SK-N-MC (cell line): ENCODE measurements at regions not wholly inside any gene's neighbourhood (a gene's known extent, or its start where the extent isn't known, plus 50 kb on each side); places are given as distances from the start of the nearest gene placed in this dataset.

Experiments
- DNase-seq: peaks from one replicate; pipeline ENCODE4 v3.0.0-alpha.2; 2011; ENCODE audit warnings: low read depth, low spot score
- H3K27ac ChIP-seq: fragments of 200-600 bp; sonication (generic); 2 replicates; pipeline ENCODE4 v1.5.1; 2016; ENCODE audit warnings: mixed run types
- H3K36me3 ChIP-seq: fragments of 200-600 bp; sonication (generic); 2 replicates; pipeline ENCODE4 v1.6.1; 2017; ENCODE audit warnings: antibody characterized with exemption, low read length, mixed read lengths; ENCODE audit not compliant: insufficient read depth
- H3K4me3 ChIP-seq: fragments of 200-600 bp; sonication (generic); 2 replicates; pipeline ENCODE4 v1.5.1; 2016
- H3K9ac ChIP-seq: fragments of 200-600 bp; sonication (generic); 2 replicates; pipeline ENCODE4 v1.8.0; 2017; ENCODE audit warnings: mixed run types, mixed read lengths; ENCODE audit not compliant: insufficient read length
- H3K9me3 ChIP-seq: fragments of 200-600 bp; sonication (generic); 2 replicates; pipeline ENCODE4 v1.6.1; 2017; ENCODE audit warnings: low read depth, mild to moderate bottlenecking, antibody characterized with exemption, low read length, moderate library complexity, mixed read lengths
- EZH2 ChIP-seq: fragments of 200-600 bp; sonication (generic); IDR thresholded peaks from one replicate; pipeline ENCODE4 v1.6.1; 2017; ENCODE audit warnings: antibody characterized with exemption
- FOXP2 ChIP-seq: optimal IDR thresholded peaks from 2 replicates; pipeline ENCODE3; 2011; ENCODE audit warnings: mild to moderate bottlenecking, moderate library complexity; ENCODE audit not compliant: insufficient read depth; ENCODE audit errors: extremely low read length, control extremely low read depth
- POLR2AphosphoS5 ChIP-seq: IDR thresholded peaks from 2 replicates; pipeline ENCODE4 v1.6.1; 2012; ENCODE audit warnings: mild to moderate bottlenecking, low read depth, low read length, borderline replicate concordance

DNA sequence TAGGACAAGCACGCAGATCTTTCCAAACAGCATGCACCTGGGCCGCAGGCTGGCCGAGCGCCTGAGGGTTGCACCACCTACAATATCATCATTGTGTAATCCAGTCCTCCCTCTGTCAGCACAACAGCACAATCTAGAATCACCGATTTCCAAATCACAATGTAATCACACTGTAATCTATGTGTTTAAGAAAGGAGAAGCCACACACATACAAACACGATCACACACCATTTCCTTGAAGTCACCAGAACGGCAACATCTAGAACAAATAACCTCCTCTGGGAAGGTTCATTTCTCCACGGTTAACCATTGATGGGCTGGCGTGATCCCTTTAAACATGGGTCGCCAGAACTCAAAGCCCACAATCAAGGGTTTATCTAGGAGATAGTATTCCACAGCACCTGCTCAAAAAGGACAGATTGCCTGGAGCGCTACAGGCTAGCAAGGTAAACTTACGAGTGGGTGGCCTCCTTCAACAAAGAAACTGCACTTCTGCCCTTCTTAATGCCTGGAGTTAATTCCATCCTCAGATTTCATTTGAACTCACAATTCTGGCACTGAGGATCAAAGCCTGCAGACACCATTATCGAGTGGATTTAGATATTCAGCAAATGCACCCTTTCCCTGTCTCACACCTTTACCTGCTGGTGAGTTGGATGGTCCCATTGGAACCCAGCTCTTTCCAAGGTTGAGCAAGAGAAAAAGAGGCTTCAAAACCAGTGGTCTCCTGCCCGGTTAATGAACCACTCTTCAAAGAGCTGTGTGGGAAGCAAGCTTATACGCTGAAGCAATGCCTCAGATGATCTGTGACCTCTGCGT, 83.8 kb upstream of the FOXQ1 start:
- TF ChIP-seq POLR2AphosphoS5 (no peak), FOXP2 (no peak), EZH2 (no peak)
- Histone ChIP-seq H3K9ac (no peak overlapping the region), H3K27ac (no peak overlapping the region), H3K9me3 (no peaks in the 10 kb centered on the region), H3K4me3 (no peak overlapping the region), H3K36me3 (no peaks in the 10 kb centered on the region)
- DNase-seq: no peak

DNA sequence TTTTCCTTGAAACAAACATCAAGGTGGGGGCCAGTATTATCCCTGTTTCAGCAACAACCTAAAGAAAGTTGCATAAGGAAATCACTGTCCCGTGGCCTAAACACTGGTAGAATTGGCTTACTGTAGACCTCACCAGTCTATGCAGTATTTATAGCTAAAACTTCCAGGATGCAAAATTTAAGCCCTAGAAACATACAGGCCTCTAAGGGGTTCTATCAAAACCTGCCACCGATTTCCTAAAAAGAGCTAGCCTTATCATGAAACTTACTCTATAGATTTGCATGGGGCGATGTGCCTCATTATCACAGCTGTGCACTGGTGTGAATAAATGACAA, 84.3 kb upstream of the FOXQ1 start:
- no peak for DNase-seq
- Histone ChIP-seq H3K36me3 (no peaks in the 10 kb centered on the region), H3K9ac (no peak overlapping the region), H3K9me3 (no peaks in the 10 kb centered on the region), H3K4me3 (no peak overlapping the region), H3K27ac (no peak overlapping the region)
- TF ChIP-seq POLR2AphosphoS5 (no peak), FOXP2 (no peak), EZH2 (no peak)

DNA sequence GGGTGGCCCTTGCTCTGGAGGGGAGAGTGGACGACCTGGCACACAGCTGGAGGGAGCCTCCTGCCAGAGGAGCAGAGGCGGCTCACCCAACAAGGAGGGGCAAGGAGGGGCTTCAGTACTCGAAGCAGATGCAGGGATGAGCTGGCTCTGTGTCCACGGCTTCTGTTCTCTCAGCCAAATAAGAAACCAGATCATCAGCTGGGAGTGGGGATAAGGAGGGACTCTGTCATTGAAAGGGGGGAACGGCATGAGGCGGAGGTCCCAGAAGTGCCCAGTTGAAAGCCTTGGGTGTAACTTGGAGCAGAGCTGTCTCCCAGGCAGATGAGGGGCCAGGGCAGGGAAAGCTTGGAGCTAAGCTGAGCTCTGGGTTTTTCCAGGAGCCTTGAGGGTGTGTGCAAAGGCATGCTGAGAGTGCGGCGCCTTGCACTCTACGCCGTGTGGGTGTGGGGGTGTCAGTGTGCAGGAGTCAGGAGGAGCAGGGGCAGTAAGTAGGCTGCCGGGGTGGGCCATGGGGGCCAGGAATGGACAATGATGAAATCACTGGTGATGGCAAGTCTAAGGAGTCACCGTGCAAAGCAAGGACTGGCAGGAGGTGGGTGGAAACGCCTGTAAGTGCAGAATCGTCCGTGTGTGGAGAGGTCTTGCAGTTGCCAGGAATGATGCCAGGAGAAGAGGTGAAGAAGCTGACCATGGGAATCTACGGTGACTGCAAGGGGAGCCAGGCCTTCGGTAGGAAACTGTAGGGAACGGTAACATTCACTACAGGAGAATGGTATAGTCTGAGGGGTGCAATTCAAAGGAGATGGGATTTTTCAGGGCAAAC, 85.4 kb upstream of the FOXQ1 start:
- no peak for DNase-seq
- TF ChIP-seq FOXP2 (no peak), EZH2 (no peak), POLR2AphosphoS5 (no peak)
- H3K4me3 ChIP-seq: no peak overlapping the region
- H3K9me3 ChIP-seq: no peaks in the 10 kb centered on the region
- H3K27ac ChIP-seq: no peak overlapping the region
- H3K36me3 ChIP-seq: no peaks in the 10 kb centered on the region
- no peak overlapping the region for H3K9ac ChIP-seq

DNA sequence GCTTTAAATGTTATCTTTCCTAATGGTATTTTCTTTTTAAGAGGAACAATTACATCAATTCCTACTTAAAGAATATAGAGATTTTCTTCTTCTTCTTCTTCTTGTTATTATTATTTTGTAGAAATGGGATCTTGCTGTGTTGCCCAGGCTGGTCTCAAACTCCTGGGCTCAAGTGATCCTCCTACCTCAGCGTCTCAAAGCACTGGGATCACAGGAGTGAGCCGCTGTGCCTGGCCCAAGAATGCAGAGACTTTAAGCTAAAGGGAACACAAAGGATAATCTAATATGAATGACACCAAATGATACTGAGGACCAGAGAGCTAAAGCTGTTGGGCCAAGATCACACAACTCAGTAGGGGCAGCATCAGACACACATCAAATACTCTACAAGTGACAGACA, 87.4 kb upstream of the FOXQ1 start:
- H3K27ac ChIP-seq: no peak overlapping the region
- H3K9ac ChIP-seq: no peak overlapping the region
- H3K9me3 ChIP-seq: no peaks in the 10 kb centered on the region
- no peak overlapping the region for H3K4me3 ChIP-seq
- no peak for DNase-seq
- no peaks in the 10 kb centered on the region for H3K36me3 ChIP-seq
- no peak for TF ChIP-seq FOXP2
- TF ChIP-seq EZH2: no peak
- TF ChIP-seq POLR2AphosphoS5: no peak

DNA sequence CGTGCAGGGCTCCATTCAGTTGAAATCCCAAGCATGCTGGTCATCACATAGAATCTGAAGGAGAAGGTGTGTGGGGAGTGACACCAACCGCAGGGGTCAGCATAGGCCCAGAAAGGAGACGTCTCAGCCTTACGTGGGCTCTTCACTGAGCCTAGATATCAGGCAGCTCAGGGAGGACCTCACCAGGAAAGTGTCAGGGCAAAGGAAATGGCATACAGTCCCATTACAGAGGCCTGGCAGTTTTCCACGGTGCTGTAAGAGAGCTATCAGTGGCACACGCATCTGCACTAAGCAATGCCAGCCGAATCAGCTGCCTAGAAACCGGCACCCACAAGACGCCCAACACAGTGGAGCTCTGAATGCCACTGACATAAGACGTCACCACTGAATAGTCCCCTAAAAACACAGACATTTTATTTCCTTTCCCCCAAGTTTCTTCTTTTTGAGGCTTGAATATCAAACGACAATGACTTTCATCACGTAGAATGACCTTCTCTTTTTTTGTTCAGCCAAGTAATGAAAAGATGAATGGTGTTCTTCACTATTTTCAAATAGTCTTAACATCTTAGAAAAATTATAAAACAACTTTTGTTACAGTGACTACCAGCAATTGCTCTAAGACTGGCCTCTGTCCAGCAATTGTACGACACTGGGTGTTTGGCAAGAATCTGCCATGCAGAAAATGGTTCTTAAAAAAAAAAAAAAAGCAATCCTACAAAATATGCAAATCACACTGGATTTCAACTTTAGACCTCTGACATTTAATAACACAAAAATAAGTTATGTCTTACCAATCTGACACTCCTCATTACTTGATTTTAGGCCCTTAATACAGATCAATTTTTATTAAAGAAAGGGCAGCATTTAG, 88.9 kb upstream of the FOXQ1 start:
- H3K36me3 ChIP-seq: no peaks in the 10 kb centered on the region
- DNase-seq: no peak
- H3K4me3 ChIP-seq: no peak overlapping the region
- H3K27ac ChIP-seq: no peak overlapping the region
- no peak for TF ChIP-seq POLR2AphosphoS5
- TF ChIP-seq EZH2: no peak
- TF ChIP-seq FOXP2: no peak
- H3K9ac ChIP-seq: no peak overlapping the region
- no peaks in the 10 kb centered on the region for H3K9me3 ChIP-seq

DNA sequence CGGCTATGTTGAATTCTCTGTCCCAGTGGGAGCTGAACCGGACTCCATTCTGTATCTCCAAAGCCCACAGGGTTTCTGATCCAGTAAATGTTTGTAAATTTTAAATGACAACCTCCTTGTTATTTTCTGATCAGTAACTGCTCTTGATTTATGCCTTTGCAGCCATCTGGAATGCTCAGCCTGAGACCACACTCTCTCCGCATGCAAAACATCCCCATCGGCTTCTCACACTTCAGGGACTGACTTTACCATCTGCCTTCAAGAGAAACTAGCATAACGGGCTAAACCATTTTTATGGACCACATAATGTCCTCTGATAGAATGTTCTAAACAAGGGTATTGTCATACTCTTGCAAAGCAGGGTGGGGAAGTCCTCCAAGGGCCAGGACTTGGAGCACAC, 94.5 kb upstream of the FOXQ1 start:
- Histone ChIP-seq H3K27ac (no peak overlapping the region), H3K36me3 (no peaks in the 10 kb centered on the region), H3K9ac (no peak overlapping the region), H3K4me3 (no peak overlapping the region), H3K9me3 (no peaks in the 10 kb centered on the region)
- TF ChIP-seq POLR2AphosphoS5 (no peak), FOXP2 (no peak), EZH2 (no peak)
- no peak for DNase-seq

DNA sequence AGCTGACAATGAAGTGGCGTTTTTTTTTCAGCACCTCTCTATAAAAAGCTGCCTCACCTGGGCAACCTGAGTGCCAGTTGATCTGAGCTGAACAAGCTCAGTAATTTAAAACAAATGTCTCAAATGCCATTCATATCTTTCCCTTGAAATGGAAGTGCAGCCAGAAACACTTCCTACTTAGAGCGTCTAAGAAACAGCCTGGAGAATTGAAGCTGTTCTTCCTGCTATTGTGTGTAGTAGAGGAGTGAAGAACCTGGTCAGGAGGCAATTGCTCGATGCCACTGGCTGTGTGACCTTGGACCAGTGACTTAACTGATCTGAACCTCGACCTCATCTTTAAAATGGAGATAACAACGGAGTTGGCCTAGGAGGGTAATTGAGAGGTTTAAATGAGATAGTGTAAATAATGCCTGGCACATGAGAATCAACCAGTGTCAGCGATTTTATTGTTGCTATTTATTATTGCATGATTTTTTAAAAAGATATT, 95.4 kb upstream of the FOXQ1 start:
- no peaks in the 10 kb centered on the region for H3K36me3 ChIP-seq
- no peak for TF ChIP-seq FOXP2
- TF ChIP-seq EZH2: no peak
- no peak for TF ChIP-seq POLR2AphosphoS5
- H3K9ac ChIP-seq: no peak overlapping the region
- no peak overlapping the region for H3K4me3 ChIP-seq
- no peak overlapping the region for H3K27ac ChIP-seq
- H3K9me3 ChIP-seq: no peaks in the 10 kb centered on the region
- DNase-seq: no peak

DNA sequence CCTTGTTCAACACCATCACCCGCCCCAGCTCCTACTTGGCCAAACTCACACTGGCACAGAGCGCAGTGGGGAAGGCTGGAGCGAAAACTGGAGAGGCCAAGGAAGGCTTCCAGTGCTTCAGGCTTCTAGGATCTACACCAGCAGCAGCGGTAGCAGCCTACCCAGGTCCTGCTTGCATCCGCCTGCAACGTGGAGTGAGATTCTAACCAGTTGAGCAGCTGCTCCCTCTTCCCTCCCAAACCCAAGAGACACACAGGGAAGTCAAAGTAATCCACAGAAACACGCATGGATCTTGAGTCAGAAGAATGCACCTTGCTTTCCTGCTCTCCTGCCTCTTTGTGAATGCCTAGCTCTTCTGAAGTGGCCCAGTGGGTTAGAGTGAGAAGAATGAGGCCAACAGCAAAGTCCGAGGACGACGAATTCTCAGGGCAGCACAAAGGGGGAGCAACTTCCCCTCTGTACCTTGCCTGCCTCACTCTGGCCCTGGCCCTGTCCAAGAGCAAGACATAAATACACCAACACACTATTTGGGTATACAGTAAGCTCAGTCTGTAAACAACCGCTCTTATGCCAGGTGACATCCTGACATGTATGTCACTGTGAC, 95.9 kb upstream of the FOXQ1 start:
- H3K36me3 ChIP-seq: no peaks in the 10 kb centered on the region
- H3K4me3 ChIP-seq: no peak overlapping the region
- H3K9ac ChIP-seq: no peak overlapping the region
- no peak for DNase-seq
- TF ChIP-seq FOXP2 (no peak), POLR2AphosphoS5 (no peak), EZH2 (no peak)
- H3K27ac ChIP-seq: no peak overlapping the region
- H3K9me3 ChIP-seq: no peaks in the 10 kb centered on the region
